ENCODE measurements at regions not wholly inside any gene's neighbourhood (a gene's known extent, or its start where the extent isn't known, plus 50 kb on each side); places are given as distances from the start of the nearest gene placed in this dataset.

DNA sequence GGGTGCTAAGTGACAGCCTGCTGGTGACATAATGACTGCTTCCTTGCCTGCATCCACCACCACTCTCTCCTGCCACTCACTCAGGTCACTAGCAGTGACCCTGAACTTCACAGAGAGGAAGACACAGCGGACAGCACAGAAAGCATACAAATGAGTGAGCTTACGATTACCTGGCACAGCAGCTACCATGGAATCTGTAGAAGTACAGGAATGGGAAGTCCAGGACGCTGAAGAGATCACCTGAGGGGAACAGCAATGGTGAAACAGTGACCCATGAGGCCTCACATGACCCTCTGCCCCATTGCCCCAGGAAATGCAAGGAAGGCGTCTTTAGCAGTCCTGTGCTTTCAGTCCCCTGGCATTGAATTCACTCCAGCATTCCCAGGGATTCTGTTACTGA is 96.7 kb upstream of the RIOK3 start:
- DNase-seq (ENCODE audit: low spot score): no peak
- TF ChIP-seq, protein P1, sequence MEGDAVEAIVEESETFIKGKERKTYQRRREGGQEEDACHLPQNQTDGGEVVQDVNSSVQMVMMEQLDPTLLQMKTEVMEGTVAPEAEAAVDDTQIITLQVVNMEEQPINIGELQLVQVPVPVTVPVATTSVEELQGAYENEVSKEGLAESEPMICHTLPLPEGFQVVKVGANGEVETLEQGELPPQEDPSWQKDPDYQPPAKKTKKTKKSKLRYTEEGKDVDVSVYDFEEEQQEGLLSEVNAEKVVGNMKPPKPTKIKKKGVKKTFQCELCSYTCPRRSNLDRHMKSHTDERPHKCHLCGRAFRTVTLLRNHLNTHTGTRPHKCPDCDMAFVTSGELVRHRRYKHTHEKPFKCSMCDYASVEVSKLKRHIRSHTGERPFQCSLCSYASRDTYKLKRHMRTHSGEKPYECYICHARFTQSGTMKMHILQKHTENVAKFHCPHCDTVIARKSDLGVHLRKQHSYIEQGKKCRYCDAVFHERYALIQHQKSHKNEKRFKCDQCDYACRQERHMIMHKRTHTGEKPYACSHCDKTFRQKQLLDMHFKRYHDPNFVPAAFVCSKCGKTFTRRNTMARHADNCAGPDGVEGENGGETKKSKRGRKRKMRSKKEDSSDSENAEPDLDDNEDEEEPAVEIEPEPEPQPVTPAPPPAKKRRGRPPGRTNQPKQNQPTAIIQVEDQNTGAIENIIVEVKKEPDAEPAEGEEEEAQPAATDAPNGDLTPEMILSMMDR (IDR thresholded peaks at IDR 0.05; ENCODE audit: extremely low read depth, missing control alignments): no peak

DNA sequence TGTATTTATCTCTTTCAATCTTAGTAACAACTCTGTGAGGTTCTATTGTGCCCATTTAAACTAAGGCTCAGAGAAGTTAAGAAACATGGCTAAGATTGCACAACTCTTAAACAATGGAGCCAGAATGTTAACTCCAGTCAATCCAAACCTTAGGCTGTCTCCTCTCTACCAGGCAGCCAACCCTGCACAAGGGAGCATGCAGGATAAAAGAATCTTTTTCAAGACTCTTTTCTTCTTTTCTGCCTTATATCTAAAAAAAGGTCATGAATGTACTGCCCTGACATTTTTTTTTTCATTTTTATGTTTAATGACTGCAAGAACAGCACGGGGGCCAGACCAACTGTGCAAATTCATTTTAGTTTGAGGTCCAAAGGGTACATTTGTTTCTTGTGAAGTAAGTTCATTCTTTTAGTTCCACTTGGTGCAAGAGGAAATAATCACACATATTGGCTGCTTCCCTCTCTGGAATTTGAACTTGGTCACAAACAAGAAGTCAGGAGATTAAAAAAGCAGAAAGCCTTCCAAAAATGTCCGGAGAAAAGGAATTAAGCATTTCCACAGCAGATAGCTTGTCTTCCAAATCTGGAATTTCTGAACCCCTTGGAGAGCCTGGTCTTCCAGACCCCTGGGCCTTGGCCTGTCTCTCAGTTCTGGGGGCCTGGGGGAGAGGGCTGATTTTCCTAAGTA is 96.0 kb upstream of the RIOK3 start:
- DNase-seq (ENCODE audit: low spot score): no peak
- TF ChIP-seq, protein P1 (IDR thresholded peaks at IDR 0.05; ENCODE audit: extremely low read depth, missing control alignments): no peak

DNA sequence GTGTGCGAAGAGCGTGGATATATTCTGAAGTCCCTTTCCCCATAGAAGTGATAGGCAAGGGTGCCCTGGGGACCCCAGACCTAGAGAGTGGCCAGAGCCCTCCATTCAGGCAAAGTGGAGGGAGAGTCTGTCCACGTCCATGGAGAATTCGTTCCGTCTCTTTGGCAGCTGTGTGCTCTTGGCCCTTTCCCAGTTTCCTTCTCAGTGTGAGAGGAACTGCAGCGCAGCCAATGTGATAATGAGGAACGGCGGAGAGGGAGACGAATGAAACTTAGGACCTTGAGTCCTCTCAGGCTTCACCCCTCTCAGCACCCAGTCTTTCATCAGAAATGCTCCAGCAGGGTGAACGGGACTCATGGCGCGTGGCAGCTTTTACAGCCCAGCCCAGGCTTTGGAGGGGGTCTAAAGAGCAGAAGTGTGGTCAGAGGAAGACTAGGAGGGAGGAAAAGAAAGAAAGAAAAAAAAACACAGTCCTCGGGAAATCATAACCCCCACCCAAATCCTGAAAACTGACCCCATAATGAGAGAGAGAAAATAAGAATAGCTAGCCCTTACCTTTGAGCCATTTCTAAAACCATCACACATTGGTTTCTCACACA is 95.0 kb upstream of the RIOK3 start:
- TF ChIP-seq, protein P1 (IDR thresholded peaks at IDR 0.05; ENCODE audit: extremely low read depth, missing control alignments): no peak
- DNase-seq (ENCODE audit: low spot score): no peak

DNA sequence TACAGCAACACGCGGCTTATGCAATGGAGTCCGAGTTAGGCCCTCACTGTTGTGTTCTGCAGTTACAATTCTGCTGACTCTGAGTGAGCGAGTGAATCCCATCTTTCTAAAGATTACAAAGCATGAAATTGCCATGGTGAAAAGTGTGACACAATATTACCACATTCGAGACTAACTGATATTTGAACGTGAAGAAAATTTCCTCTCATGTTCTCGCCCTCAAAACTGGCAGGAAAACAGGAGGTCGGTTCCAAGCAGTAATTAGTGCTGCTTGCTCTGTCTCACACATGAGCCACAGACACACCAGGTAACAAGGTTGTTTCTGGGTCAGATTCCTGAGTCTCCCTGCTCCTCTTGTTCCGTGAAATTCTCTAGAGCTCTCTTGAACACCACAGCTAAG is 93.7 kb upstream of the RIOK3 start:
- no peak for DNase-seq (ENCODE audit: low spot score)
- TF ChIP-seq, protein P1 (IDR thresholded peaks at IDR 0.05; ENCODE audit: extremely low read depth, missing control alignments): no peak

DNA sequence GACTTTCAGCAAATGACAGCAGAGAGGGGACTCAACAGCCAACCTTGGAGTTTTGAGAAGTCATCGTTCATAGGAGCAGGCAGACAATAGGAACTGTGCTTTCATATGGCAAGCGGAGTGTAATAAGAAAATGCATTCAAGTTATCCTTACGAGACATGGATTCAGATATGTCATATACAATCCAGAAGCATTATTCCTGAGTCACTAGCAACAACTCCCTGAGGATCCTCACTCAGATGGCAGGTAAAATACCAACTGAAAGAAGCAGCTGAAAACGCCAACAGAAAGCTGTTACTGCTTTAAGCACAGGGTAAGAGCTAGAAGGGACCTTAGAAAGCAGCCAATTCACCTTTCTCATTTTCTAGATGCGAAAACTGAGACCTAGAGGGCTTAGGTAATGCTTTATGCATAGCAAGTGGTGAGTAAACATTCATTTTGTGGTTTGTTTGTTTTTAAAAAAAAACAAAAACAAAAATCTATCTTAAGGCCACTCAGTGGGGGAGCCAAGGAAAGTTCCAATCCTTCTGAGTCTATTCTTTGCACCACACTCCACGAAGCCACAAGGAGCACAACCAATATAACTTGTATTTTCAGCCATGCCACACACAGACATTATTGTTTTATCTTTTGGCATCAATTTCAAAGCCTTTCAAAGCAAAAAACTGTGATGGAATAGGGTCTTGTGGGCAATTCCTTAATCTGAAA is 89.1 kb upstream of the RIOK3 start:
- TF ChIP-seq, protein P1 (IDR thresholded peaks at IDR 0.05; ENCODE audit: extremely low read depth, missing control alignments): no peak

DNA sequence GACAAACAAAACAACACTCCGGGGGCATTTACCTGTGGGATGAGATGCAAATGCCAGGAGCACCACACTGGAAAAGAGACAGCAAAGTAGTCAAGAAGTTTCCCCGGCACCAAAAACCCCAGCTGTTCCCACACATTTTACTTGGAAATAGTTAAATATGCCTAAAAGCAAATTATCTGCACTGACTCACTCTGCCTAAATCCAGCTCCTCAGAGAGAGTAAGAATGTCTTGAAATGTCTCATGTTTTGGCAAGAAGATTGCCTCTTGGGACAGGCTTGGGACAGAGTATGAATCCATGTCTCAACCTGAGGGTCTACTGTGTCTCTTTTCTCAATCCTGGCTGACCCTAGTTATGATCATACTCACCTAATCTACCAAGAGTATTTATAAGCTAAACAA is 87.5 kb upstream of the RIOK3 start:
- no peak for DNase-seq (ENCODE audit: low spot score)
- TF ChIP-seq, protein P1 (IDR thresholded peaks at IDR 0.05; ENCODE audit: extremely low read depth, missing control alignments): no peak

More for the DNA sequence above, 89.1 kb upstream of the RIOK3 start:
- DNase-seq (ENCODE audit: low spot score): no peak

DNA sequence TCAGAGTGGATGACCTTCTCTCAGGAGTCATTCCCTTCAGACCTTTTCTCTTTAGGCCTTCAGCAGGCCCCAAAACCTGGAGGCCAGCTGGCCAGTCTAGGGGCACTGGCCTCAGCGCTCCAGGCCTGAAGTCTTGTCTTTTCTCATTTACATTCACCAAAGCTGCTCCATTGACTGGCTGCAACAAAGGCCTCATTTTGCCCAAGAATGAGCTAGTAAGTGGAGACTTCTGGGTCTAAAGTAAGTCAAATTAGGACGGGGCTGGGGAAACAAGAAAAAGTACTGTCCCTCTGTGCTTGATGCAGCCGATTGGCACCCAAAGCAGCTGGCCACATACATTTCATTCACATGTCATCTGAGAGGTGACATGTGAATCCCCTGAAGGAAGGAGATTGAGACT is 83.8 kb upstream of the RIOK3 start:
- DNase-seq (ENCODE audit: low spot score): no peak
- TF ChIP-seq, protein P1 (IDR thresholded peaks at IDR 0.05; ENCODE audit: extremely low read depth, missing control alignments): no peak

All from GM20000 (cell line).